Left colon (tissue), 2 donors: ENCODE measurements at regions not wholly inside any gene's neighbourhood (a gene's known extent, or its start where the extent isn't known, plus 50 kb on each side); places are given as distances from the start of the nearest gene placed in this dataset.
A peak's percentile ranks its signal among the peaks of the same experiment; 100 is the strongest.

ENCODE experiments used
- ATAC-seq: fragments of 200-7000 bp; cut with Tn5 transposase; one replicate; pipeline ENCODE4 v1.9.1; 2020; ENCODE audit warnings: mild to moderate bottlenecking, moderate library complexity
- DNase-seq, 2 donors: peaks; one replicate each; pipeline ENCODE4 v3.0.0-alpha.2; 2020
- intact Hi-C, 2 donors: fragments of 100-400 bp; cut with DNase I in 1 of 2; cut with micrococcal nuclease in 1 of 2; formaldehyde crosslinking; loops; one replicate each; pipeline versions ENCODE4 v1.11.2 to v1.14.0; 2022; cut with DNase I, micrococcal nuclease
- donor health status: DM: no; HTN: no; CAD: no.
- donor health status: DM: yes; HTN: yes; CAD: no.

DNA sequence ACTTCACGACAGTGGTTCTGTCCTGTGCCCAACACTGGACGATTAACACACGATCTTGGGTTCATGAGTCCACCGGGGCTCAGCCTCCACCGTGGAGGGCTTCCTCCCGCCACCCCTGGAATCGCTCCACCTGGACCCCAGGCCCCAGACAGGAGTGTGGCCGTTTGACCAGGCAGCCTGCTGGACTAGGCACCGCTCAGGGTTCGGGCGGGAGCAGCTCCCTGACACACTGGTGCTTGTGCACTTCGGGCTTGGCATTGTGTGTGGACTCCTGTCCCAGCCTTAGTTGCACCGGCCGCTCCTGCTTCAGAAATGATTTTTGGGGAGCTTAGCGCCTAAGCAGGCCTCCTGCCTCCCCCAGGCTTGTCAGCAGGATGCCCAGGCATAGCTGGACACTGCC, 617.4 kb upstream of the SALL3 start:
- ATAC-seq (no peak), DNase-seq (no peak)
- intact Hi-C loops: no loop called here

DNA sequence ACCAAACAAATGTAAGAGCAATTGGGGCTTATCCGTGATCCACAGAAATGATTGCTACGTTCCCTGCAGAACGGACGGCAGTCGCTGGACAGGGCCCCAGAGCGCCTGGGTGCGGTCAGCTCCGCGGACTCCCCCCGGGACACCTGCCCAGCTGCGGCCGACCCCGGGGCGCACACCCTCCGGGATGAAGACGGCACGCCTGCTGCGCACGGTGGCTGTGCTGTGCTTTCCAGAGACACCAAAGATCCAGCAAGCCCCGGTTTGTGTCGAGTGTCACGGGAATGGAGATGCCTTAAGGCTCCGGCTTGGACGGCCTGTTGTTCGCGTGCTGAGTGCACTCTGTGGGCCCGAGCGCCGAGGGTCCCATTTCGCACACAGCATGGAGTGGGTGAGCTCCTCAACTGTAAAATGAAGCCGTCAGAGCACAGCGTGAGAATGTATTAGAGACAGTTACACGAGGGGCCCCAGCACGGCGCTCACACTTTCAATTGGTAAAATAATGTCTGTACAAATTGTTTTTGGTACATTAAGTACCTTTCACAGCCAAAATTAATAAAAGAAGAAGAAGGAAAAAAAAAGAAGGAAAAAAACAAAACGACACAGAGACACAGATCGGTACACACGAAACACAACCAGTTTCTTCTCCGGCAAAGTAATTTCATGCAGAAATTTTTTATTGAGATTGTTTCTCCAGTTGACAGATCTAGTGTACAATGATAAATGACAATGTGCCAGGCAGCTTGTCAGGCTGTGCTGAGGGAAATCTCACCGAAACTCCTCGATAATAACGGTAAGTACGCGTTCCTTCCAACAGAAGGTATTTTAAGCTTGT, 615.8 kb upstream of the SALL3 start:
- intact Hi-C loops: no loop called here
- no peak for DNase-seq
- ATAC-seq: no peak

DNA sequence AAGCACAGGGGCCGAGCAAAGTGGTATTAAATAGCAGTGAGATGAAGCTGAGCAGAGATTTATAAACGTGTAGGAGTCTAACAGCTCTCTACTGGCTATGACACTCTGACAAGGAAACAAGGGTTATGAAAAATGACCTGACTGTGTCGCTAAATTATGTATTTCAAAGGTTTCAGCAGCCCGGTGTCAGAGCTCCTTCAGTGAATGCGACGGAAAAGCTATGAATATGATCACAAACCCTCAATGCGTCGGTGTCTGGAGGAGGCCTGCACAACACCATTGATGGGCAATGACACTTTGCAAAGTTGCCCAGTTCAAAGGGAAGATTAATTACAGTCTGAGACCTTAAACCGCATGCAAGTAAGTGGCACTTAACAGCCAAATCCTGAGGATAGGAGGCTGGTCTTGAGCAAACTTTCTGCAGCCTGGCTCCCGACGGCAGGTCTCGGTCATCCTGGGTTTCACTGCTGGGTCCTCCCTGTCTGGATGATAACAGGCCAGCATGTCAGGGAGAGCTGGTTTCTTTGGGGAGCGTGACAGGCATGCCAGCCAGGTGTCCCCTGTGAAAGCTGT, 615.1 kb upstream of the SALL3 start:
- intact Hi-C loops: no loop called here
- ATAC-seq: no peak

DNA sequence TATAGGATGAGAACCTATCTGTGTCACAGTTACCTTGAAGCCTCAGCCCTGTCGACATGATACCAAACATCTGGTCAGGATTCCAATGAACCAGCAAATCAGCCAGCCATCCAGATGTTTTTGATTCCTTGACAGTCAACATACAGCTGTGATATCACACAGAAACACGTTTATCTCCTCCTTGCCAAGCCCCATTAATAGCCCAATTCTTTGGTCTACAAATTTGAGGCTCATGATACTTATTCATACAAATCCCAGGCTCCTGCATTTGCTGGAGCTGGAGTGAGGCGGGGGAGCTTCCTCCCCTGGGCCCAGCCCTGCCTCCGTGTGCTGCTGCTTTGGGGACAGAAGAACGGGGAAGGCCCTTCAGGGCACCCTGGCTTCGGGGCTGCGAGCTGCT, 611.6 kb upstream of the SALL3 start:
- no peak for DNase-seq
- intact Hi-C loops: no loop called here
- ATAC-seq: no peak

More for the DNA sequence above, 615.1 kb upstream of the SALL3 start:
- DNase-seq: no peak

DNA sequence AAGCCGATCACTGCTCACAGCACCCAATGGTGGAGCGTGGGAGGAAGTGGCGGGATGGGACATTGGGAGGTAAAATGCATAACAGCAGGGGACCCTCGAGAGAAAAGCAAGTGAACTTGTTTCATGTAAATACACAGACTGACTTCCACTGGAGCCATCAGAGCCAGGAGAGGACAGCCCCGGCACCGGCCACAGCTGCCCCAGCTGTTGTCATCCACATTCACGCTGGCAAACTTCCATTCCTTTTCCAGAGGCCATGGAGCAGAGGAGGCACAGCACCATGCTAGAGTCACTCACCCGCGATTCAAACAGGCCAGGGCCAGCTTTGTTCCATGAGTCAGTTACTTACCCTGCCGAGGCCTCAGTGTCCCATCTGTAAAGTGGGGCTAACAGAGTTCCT, 610.9 kb upstream of the SALL3 start:
- ATAC-seq (no peak), DNase-seq (no peak)
- intact Hi-C loops: no loop called here

DNA sequence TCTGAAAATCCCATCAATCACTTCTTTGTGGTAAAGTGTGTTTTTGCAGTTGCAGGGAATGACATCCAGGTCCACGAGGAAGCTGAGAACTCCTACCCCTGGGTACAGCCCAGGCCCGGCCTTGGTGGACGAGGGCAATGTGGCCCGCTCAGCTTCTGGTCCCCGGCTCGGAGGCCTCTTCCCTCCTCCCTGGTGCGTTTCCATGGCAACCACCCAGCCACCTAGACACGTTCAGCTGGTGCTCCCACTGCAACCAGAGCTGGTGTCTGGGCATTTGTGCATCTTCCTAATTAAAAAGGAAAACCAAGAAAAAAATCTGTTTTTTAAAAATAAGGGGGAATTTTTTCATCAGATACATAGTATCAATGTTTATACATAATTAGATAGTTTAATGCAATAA, 603.6 kb upstream of the SALL3 start:
- intact Hi-C loops: no loop called here
- ATAC-seq (no peak), DNase-seq (no peak)

DNA sequence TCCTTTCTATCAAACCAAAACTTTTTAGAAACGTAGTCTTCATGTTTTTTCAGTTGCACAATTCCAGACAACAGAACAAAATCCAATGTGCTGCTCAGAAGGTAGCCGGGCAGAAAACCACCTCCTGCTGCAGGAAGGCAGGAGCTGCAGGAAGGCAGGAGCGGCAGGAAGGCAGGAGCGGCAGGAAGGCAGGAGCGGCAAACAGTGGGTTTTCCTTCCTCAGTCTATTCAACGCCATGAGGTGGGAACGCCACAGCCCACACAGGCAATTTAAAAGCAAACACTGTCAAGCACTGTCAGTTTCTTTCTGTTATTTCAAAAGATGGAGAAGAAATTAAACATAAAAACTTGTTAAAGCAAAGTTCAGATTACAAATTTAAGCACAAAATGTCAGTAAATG, 601.2 kb upstream of the SALL3 start:
- intact Hi-C loops: no loop called here
- DNase-seq (no peak), ATAC-seq (no peak)

DNA sequence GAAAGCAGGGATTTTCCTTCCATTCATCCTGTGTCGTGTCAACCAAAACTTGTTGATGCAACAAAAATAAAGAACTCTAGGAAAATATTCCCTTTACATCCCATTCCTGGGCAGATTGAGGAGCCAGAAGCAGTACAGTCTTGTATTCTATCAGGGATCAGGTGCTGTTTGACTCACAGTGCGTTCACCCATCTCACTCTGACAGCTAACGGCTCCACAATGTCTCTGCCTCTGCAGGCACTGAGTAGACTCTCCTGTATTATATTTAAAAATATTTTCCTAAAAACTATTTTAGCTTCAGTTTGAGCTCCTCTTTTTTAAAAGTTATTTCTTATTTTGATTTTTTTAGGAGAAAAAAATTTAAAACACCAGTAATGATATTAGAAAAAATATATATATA, 600.6 kb upstream of the SALL3 start:
- intact Hi-C loops: no loop called here
- no peak for DNase-seq
- ATAC-seq: no peak

DNA sequence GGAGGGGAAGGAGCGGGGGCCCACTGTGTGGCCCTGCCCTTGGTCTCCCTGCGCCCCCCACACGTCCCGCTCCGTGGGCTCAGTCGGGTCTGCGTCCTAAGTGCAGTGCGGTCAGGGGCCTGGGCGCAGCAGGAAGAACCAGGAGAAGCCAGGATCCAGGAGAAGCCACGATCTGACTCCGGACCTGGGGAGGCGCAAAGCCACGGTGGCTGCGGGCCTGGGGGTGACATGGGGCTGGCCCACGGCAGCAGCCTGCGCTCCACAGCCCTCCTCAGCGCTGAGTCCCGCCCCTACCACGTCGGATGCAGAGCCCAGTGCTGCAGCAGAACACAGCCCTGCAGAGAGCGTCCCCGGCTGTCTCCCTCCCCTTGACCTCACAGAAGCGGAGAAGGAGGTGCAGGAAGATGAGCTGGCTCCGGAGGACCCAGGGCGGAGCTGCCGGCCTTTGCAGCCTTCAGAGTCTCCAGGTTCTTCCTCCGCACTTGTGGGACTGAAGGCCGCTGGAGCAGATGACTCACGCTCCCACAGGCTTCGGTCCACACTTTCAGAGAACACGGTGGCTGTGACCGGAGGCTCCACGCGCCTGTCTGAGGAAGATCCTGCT, 589.2 kb upstream of the SALL3 start:
- DNase-seq: no peak
- intact Hi-C loops: no loop called here
- ATAC-seq: no peak

DNA sequence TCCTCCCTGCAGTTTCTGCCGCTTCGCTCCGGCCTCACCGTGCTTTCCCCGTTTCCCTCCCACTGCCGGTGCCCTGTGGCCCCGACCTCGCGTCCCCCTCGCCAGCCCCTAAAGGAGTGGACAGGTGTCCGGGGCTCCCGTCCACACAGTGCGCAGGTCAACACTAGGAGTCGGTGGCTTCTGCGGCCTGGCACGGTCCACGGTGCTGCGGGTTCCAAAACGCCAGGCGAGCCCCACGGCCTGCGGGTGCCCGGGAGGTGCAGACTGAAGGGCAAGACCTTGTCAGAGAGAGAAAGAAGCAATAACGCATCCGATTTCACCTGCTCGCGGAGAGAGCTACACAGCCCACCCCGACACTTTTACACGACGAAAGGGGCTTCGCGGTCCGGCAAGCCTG, 588.7 kb upstream of the SALL3 start:
- ATAC-seq: no peak

DNA sequence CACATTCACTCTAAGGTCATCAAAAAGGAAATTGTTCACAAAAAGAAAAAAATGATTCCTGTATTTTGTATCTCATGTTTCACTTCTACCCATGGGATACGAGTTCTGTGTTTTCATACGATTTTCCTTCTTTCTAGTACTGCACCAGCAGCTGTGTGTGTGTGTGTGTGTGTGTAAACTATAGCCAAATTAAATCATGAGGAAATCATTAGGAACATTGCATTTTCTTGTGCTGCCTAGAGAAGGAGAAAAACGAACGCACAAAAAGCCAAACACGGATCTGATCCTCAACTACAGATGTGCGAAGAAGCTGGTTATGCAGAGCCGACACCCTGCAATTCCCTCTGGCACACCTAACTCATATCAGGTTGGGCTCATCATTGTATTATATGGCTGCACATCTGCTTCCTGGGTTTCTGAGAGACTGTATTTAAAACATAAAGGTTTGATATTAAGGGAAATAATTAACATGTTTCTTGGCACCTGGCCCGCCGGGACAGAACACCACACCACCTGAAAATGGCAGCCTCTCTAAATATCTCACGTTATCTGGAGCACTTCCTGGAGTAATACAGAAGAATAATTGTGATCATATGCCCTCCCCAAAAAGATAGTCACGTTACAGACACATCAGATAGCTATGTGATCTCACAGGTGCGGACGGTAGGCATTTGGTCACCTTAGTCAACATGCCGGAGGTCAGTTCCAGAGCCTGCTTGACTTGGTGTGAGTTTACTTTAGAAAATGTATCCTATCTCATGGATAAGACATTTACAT, 586.3 kb upstream of the SALL3 start:
- intact Hi-C loops: no loop called here
- DNase-seq: no peak
- ATAC-seq: no peak

More for the DNA sequence above, 588.7 kb upstream of the SALL3 start:
- DNase-seq: no peak
- intact Hi-C loops: no loop called here

DNA sequence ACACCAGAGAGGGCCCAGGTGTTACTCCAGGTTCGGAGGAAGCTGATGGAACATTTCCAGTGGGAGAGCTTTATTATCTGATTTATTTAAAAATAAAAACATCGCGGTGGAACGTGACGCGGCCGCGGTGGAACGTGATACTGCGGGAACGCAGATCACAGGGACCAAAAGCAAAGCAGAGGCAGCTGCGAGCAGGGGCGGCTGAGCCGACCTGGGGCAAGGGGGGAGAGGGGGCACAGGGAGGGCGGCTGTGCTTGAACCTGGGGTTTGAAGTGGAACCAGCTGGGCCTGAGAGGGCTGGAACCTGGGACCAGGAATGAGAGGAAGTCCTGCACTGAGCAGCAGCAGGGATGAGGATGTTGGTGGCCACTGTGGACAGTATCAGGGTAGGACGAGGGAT, 583.5 kb upstream of the SALL3 start:
- DNase-seq (no peak), ATAC-seq (no peak)
- intact Hi-C loops: no loop called here

DNA sequence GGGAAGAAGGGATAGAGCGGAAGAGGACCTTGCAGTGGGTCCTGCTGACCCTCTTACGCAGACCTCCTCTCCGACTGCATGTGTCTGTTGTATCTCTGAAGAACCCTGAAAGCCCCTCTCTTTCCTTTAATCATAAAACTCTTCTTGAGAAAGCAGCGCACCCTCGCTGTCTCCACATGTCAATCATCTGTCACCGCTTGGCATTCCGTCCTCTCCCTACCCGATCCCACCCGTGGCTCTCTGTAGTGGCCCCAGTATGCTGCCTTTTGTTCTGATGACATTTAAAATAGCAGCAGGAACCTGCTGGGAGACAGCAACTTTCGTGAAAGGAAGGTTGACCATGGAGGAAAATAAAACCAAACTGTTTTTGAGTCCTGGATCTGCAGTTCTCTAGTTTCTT, 582.9 kb upstream of the SALL3 start:
- no peak for DNase-seq
- ATAC-seq: no peak
- intact Hi-C loops: no loop called here

DNA sequence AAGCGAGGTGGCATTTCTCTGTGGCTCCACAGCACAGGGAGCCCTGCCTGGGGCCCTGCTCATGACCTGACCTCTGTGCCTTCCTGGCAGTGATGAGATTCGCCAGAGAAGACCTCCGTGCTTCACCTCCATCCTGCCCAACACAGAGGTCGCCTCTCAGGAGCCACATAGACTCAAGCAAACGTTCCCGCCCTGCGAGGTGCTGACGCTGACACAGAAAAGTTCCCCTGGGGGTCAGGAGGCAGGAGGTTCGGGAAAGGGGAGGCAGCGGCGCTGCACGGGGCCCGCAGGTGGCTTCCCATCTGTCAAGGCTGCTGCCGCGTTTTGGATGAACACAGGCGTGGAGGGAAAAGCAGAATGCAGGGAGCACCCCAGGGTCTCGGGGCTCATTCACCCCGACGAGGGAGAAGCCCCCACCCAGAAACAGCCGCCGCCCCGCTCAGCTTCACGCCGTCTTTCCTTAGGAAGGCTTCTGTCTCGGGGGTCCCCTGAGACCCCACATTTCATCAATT, 579.6 kb upstream of the SALL3 start:
- no peak for DNase-seq
- intact Hi-C loops: no loop called here
- no peak for ATAC-seq

DNA sequence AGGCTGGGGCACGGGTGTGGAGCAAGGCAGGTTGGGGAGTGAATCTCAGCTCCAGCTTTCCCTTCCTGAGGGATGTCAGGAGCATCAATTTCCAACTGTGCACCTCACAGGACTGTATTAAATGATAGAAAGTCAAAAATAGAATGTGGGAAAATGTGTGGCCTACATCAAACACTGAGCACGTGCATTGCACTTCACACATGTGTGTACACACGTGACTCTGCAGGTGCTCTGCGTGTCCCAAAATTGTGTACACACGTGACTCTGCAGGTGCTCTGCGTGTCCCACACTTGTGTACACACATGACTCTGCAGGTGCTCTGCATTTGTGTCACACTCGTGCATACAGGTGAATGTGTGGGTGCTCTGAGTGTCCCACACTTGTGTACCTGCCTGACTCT, 577.2 kb upstream of the SALL3 start:
- no peak for ATAC-seq
- intact Hi-C loops: no loop called here
- DNase-seq: no peak

DNA sequence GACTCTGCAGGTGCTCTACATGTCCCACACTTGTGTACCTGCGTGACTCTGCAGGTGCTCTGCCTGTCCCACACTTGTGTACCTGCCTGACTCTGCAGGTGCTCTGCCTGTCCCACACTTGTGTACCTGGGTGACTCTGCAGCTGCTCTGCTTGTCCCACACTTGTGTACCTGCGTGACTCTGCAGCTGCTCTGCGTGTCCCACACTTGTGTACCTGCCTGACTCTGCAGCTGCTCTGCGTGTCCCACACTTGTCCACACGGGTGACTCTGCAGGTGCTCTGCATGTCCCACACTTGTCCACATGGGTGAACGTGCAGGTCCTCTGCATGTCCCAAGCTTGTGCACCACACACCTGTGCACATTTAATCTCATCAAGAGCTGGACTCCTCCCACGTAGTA, 576.7 kb upstream of the SALL3 start:
- intact Hi-C loops: no loop called here
- ATAC-seq: no peak
- no peak for DNase-seq

DNA sequence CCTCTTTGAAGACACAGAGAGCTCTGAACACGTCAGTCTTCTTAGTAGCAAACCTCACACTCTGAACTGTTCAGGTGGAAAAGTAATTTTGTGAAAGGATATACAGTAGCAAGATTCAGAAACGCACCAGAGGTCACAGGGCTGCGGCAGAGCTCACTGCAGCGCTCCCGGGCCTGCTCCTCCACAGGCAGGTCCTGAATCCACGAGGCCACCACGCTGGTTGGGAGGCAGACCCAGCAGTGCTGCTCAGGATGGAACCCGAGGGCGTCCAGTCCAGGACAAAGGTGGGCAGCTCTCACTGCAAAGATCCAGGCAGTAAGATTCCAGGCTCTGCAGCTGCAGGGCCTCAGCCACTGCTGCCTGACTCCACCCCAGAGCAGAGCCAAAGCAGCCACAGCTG, 576.2 kb upstream of the SALL3 start:
- no peak for ATAC-seq
- no peak for DNase-seq
- intact Hi-C loops: no loop called here

DNA sequence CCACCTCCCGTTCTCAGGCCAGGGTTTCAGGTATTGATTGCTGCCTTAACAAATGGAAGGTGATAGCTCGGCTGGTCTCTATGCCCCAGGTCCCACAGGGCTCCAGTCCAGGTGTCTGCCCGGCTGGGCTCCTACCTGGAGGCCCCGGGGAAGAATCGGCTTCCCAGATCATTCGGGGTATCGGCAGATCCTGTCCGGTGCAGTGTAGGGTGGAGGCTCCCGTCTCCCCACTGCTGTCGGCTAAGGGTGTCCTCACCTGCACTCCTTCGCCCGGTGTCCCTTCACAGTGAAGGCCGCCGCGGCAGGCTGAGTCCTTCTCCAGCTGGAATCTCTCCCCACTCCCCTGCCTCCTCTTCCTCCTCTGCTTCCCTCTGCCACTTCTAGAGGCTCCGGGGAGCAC, 573.9 kb upstream of the SALL3 start:
- ATAC-seq (no peak), DNase-seq (no peak)
- intact Hi-C loops: no loop called here

DNA sequence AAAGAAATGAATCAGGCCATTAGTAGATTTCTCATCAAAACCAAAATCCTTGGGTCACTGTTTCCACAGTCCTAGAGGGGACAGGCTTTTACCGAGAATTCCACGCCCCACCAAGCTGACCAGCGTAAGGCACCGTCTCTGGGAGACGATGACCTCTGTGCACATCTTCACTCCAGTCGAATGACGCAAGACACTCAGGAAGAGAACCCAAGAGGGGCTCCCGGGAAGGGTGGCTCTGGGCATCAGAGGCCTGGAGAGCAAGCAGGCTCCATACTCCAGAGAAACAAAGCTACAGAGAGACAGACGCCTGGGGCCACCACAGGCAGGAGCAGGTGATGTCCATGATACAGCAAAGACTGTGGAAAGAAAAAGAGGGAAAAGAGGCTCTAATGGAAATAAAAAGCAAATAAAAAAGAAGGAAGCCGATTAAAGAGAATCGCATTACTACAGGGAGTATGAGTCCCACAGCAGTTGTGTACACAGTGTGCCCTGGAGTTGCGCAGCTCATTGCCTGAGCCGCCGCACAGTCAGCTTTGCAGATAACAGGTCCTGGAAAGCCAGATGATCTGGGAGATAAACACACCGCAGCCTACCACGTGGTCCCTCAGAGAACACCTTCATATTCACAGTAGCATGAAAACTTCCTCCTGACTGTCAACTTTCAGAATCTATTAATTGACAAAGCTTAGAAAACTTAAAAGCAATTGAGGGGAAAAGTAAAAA, 572.7 kb upstream of the SALL3 start:
- DNase-seq (peak; percentile 10 to 70), ATAC-seq (peak; percentile 72)
- intact Hi-C loops: no loop called here
